Cerebellar nuclear complex (tissue), 1 donor: ENCODE measurements at regions not wholly inside any gene's neighbourhood (a gene's known extent, or its start where the extent isn't known, plus 50 kb on each side); places are given as distances from the start of the nearest gene placed in this dataset.

Experiments used
- DNase-seq, 2 experiments: peaks; one replicate each; lab custom pipeline; 2025; lab: John Stamatoyannopoulos, UW

DNA sequence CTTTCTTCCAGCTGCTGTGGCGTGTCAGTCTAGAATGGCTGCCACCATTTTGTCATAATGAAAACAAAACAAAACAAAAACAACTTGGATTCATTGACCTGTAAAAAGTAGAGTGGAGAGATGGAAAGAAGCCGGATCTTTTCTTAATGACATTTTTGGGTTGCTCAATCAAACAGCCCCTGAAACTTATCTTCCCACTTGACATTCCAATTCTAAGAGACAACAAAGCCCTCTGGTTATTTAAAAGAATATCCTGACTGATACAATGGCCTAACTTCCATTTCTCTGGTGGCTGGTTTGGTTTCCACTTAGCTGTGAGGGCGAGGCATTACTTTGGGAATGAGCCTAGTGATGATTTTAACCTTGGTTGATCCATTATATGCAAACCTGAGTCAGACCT lies 123.7 kb downstream of the AQP4 start:
- no peak for DNase-seq

- DNase-seq, result no peak
Measured at GRCh38 chr18:26741048-26741447, 124.5 kb downstream of the AQP4 start.

DNA sequence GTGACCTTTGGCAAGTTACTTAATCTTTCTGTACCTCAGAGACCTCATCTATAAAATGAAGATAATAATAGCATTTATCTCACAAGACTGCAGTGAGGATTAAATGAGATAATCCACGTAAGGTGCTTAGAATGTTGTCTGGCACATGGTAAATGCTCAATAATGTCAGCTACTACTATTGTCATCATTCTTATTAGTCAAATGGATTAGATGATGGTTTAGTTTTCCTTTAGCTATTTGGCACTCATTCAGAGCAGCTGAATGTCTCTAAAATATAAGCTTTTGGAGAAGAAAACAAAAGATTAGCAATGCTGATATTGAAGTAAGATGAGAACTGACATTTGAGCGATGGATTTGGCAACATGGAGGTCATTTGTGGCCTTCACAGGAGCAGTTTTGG lies 125.1 kb downstream of the AQP4 start:
- no peak for DNase-seq

- no peak for DNase-seq
Measured at GRCh38 chr18:26738706-26739105, 126.8 kb downstream of the AQP4 start.

- no peak for DNase-seq
Measured at GRCh38 chr18:26736301-26736700, 129.2 kb downstream of the AQP4 start.

DNA sequence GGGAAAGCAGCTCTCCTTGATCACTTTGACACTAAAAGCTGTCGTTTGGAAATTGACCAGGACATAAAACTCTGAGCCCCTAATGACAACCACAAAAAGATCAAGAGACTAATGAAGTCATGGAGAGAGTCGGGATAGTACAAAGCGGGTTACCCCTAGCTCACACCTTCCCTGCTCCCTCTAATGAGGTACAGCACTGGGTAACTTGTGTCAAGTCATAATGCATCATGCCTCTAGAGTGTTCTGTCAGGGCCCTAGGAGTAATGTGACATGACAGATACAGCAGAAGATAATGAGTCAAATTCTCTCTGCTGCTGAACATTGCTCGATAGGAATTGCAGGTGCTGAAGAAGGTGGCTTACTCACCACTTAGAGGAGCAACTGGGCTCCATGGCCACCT lies 130.7 kb downstream of the AQP4 start:
- no peak for DNase-seq

DNA sequence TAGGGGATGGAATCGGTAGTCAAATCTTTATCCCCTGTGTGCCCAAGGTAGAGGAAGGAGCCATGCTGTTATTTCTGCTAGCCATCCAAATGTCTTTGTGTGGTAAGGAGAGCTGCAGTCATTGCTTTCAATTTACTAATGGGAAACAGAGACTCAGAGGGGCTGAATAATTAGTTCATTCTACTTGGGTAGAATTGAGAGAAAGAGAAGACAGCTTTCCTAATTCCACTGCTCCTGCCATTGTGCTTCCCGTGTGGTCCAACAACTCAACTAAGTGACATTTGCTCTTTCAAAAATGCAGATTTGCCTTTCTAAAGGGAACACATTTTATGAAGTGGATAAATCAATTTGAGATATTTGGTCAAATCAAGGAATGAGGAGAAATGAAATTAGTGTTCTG lies 136.1 kb downstream of the AQP4 start:
- no peak for DNase-seq

DNA sequence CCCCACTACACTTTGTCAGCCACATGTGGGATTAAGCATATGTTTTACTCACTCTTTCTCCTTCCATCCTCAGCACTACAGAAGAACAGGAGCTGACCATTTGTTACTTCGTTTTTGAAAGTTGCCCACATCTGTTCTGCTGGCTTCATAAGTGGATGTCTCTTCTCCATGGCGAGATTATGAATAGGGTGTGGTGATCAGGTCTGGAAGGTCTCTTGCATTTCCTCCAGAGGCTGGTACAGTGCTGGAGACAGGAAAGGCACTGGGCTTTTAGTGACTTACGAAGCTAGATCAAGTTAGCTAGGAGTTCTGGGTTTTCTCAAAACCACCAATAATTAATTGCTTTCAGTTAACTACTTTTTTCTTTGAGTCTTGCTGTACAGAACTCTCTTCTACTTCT lies 136.5 kb downstream of the AQP4 start:
- no peak for DNase-seq

DNA sequence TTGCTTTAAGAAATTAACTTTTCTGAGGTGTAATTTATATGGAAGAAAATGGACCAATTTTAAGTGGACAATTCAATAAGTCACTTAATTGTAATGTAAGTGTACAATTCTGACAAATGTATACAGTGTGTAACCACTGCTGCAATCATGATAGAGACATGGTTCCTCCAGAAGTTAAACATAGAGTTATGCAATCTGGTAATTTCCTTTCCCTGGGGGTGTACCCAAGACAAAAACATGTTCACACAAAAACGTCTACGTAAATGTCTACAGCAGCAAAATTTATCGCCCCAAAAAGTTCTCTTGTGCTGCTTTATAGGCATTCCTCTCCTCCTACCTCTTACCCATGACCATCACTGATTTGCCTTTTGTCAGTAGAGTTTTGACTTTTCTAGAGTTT lies 141.5 kb downstream of the AQP4 start:
- DNase-seq, result no peak

DNA sequence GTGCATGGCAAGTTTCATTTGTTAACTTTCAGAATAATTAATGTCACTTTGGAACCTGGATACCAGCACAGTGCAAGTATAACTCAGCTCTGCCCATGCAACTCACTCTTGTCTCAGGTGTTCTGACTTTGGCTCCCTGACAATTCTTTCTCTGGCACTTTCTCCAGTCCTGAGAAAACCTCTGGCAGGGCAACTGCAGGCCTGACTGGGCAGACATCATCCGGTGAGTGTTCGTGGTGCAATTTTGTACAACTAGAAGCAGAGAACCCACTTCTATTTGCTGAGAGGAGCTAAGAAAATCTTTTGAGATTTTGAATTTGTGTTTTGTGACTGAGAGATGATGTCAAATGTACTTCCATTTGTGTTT lies 143.0 kb downstream of the AQP4 start:
- no peak for DNase-seq

- no peak for DNase-seq
Measured at GRCh38 chr18:26721854-26722564, 143.5 kb downstream of the AQP4 start.

GRCh38 chr18:26719896-26720295 lies 145.6 kb downstream of the AQP4 start:
- no peak for DNase-seq

- DNase-seq, result no peak
Measured at GRCh38 chr18:26717123-26717719, 148.3 kb downstream of the AQP4 start.

GRCh38 chr18:26714739-26715138 lies 150.8 kb downstream of the AQP4 start:
- DNase-seq, result no peak

- DNase-seq, result no peak
Measured at GRCh38 chr18:26711756-26712155, 153.8 kb downstream of the AQP4 start.

- no peak for DNase-seq
Measured at GRCh38 chr18:26710470-26711096, 154.9 kb downstream of the AQP4 start.

- DNase-seq, result no peak
Measured at GRCh38 chr18:26709897-26710296, 155.6 kb downstream of the AQP4 start.

DNA sequence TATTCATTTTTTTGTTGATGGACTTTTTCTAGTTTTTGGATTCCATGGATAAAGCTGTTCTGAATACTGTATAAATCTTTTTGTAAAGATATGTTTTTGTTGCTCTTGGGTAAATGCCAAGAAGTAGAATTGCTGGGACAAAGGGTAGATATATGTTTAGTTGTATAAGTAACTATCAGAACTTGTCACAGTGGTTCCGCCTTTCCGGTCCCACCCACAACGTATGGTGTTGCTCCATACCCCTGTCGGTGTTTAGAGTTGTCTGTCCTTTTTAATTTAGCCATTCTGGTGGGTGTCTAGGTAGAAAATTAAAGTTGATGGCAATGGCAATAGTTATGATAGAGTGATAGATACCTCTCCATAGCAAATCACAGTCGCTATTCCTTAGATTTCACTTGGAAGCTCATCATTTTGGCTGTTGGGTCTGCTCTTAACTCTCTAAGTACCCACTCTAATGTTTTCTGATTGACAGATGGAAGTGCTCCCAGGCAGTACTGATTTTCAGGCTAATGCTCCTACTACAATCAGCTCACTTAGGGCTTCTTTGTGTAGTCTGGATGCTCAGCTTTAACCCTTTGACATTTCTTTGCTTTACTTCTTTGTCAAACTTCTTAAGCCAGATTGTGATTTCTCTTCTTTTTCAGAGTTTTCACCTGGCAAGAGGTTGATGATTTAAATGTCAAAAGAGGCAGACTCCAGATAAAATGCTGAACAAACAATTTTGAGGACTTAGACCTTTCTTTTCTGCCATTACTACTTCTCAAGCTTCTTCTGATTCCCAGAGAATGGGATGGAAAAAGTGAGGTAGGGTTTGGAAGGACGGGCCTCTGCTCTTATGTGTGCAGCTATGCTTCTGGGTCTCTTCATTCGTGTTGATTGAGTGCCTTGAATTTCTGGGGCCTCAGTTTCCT lies 156.4 kb downstream of the AQP4 start:
- DNase-seq, result no peak

GRCh38 chr18:26706911-26707351 lies 158.6 kb downstream of the AQP4 start:
- no peak for DNase-seq

DNA sequence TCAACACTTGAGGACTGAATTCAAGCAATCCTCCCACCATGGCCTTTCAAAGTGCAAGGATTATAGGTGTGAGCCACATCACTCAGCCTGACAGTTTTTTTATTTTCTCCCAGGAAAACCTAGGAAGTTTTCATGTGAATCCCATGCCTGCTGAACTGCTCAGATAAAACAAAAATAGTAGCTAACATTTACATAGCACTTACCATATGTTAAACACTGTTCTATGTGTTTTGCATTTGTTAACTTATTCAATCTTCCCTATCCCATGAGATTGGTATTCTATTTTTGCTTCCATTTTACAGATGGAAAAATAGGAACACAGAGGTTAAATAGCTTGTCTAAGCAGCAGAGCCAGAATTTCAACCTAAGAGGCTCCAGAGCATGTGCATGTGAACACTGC lies 157.4 kb upstream of the KCTD1 start:
- DNase-seq, result no peak

DNA sequence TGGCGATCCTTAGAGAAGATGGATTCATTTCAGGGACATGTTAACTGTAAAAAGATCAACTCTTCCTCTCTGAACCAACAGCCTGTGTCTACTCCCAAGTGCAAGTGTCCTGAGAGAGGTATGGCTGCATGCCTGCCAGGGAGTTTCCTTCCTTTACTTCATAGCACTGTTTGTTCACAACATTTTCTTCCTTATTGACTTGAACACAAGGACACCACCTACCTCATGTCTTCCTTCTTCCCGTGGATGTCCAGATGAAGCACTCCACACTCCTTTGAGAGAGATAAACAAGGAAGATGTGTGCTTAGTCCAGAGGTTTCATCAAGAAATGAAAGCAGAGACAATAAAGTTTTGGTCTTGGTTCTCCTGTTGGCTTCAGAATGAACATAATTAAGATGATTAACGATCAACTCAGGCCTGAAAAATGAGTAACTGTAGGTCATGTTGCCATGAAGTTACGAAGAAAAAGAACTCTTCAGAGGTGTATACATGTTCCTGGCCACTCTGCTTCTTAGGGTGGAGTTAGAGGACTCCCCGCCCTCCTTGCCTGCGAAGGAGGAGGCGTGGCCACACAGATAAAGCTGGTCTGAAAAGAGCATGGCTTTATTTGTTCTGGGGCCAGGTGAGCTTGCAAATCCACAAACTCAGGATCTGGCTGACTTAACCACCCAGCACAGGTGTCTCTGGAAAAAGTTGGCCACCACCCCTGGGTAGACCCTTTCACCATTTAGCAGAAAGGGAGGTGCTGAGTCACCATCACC lies 155.0 kb upstream of the KCTD1 start:
- DNase-seq, result no peak

GRCh38 chr18:26702086-26702485 lies 153.7 kb upstream of the KCTD1 start:
- no peak for DNase-seq
